ENCODE measurements at regions not wholly inside any gene's neighbourhood (a gene's known extent, or its start where the extent isn't known, plus 50 kb on each side); places are given as distances from the start of the nearest gene placed in this dataset.

DNA sequence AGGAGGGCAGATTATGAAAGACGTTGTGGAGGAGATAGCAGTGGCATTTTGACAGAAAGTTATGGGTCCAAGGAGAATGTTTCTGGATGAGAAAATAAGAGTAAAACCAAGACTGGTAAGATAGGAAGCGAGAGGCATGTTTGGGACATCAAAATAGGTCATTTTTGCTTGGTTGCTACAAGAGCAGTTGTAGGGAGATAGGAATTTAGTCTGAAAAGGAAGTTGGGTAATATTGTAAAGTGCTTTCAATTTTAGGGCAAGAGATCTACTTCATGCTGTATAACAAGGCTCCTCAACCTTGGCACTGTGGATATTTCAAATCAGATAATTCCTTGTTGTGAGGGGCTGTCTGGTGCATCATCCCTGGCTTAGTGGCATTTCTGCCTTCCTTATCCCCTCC is 118.0 kb upstream of the DPH6 start:
- DNase-seq, result no peak

DNA sequence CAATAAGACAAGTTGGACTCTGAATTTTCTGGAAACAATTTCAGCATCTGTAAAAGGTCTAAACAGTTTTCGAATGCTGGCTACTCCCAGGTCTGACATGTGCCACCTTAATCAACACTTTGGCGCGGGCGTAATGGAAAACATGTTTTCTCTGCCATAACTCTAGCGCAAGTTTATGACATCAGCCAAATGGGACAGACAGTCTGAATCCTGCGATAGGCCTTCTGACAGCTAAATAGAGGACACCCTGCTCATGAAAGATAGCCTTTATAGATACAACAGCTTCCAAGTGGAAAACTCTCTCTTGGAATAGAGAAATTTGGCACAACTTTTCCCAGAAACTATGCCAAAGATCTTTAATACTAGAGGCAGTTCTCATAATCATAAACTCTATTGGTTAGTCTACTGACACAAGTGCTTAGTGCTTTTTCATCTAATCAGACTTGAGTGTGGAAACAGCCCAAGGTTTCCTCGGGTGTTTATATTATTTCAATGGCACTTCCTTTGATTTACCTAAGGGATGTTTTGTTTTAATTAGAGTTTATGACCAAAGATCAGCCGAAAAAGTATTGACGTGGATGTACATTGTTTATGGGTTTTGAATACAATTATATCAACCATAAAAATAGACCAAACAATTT is 120.1 kb upstream of the DPH6 start:
- DNase-seq, result no peak

DNA sequence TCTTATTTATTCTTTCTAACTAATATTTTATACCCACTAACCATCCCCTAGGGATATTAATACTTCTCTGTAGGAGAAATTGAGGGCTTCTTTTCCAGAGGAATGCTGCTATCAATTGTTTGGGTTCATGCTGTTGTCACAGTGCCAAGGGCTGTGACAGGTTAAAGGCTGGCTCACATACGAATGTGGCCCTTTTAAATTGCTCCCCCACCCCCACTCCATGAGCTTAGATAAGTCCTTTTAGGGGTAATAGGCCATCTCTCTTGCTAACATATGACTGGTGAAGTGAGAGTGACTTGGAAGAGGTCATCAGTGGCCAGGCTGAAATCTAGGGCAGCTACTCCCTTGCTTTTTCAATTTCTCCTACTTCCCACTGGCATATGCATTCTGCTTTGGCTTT is 121.9 kb upstream of the DPH6 start:
- DNase-seq, result no peak

DNA sequence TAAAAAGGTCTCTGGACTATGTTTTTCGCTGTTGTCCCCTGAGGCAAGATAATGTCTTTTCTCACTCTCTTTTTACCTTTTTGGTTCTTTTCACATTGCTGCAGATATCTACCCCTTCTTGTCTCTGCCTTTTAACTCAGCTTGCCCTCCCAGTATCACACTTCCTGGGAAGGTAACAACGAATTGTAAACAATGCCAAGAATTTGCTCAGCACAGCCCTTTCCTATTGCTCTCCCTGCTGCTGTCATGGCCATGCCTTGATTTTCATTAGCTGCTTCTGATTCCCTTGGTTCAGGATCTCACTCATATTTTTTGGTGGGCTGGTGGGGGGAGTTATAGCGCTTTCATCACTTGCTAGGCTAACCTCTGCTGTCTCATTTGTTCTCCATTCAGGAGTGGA is 123.1 kb upstream of the DPH6 start:
- DNase-seq, result no peak

DNA sequence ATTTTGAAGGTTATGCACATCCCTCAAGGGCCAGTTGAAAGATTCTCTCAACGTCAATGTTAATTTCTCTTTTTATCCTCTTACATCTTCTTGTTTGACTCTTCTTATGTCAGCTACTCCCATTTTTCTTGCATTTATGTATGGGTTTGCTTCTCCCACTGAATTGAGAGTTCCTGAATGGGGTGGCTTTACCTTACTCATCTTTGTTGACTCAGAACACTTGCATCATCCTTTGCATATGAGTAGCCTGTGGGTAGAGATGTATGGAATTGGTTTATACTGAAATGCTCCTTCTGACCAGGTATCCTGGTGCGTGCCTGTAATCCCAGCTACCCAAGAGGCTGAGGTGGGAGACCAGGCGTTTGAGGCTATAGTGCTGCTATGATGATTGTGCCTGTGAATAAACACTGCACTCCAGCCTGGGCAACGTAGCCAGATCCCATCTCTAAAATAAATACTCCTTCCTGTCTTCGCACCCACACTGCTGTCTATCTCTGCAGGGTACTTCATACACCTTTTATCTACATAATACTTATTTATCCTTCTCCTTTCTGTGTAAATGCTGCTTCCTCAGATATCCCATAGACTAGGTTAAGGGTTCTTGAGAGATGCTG is 123.6 kb upstream of the DPH6 start:
- no peak for DNase-seq

DNA sequence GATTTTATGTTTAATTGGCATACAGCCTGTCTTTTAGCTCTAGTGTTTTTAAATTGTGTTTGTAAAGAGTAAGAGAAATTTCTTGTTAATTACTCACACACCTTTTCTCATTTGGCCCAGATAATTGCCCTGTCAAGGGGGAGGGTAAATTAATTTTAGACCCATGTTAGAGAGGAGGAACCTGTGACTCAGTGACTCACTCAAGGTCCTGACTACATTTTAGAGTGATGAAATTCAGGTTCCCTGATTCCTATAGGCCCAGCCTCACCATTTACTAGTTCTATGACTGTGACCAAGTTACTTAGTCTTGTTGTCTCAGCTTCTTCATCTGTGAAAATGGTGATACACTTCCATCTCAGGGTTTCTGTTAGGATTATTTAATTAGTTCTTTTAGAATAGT is 125.2 kb upstream of the DPH6 start:
- no peak for DNase-seq

DNA sequence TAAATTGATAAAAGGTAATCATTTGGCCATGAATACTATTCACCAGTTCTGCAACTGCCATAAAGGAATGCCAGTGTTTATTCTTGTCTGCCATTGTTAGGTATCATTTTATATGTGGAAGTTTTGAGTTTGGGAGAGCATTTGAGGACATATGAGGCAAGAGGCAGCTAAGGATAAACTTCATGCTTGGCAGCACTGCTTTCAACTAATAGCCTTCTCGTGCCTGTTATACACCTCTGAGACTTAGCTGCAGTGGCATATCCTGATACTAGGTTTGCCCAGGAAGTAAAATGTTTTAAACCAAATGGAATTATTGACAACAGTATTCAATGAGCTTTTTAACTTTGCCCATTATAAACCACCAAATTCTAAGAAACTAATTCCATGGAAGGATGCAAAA is 126.0 kb upstream of the DPH6 start:
- no peak for DNase-seq

DNA sequence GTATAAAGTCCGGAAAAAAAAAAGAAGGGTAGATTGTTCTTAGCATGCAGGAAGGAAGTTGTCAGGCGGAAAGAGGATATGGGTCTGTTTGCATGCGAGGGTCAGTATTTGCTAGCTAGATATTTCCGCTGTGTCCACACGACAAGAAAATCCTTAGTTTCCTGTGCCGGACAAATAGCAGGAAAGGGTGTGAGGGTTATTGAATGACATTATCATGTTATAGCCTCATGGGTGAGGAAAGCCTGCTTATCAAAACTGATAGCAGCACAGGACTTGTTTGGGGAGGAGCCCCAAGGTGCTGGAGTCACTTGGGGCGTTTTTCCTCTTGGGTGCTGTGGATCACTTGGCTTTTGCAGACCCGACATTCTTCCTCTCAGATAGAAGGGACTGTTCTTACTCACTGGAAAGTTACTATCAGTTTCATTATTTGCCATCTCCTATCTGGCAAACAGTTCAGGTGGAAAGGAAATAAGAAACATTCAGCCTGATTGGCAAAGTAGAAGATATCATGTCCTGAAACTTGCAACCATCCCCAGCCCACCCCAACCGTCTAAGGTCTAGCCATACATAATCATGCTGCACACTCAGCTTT is 127.2 kb upstream of the DPH6 start:
- no peak for DNase-seq

DNA sequence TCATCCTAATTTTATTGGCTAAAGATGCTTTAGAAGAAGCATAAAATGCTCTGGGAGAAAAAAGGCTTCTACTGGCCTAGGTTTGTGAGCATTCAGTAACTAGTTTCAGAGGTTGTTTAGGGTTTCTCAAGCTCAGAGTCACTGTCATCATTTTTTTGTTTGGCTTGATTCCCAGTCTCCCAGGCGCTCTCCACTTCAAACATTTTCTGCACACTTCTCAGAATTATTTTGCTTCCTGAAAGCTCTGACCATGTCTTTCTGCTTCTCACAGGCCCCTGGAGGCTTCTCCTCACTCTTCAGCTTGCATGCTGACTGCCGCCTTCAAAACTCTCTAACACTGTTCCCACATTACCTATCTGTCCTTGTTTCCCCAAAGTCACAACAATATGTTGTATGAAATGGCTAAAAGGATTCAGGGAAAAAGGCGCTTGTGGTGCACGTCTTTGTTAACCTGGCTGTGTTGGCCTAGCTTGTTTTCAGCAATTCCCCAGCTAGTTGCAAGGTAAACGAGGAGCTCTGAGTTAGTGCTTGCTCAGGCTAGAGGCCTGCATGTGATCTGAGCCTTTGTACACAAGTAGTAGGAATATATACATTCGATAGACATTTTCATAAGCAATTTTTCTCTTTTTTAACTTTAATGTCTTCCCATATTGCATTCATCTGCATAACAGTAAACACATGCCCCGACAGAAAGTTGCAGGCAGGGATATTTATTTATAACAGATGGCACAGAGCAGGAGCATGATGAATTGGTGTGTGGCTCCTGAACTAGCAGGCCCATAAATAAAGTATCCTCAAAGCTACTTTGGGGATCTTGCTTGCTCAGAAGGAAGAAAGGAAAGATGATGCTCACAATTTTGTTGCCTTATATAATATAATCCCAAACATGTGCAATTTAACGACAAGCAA is 129.2 kb upstream of the DPH6 start:
- no peak for DNase-seq

DNA sequence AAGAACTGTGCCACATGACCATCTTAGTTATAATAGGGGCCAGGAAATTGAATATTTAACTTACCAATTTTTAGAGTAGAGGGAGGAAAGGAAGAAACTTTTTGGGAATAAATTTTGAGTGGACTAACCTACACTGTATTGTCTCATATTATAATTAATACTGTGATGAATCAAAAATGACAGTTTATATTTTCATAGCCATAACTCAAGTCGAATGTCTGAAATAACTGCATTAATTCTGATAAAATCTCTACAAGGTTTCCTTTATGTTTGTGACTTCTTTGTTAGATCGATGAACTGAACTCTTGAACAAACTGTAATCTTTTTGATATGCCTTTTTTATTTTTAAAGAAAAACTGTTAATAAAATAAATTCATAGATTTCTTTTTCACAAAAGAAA is 132.8 kb upstream of the DPH6 start:
- DNase-seq, result no peak

DNA sequence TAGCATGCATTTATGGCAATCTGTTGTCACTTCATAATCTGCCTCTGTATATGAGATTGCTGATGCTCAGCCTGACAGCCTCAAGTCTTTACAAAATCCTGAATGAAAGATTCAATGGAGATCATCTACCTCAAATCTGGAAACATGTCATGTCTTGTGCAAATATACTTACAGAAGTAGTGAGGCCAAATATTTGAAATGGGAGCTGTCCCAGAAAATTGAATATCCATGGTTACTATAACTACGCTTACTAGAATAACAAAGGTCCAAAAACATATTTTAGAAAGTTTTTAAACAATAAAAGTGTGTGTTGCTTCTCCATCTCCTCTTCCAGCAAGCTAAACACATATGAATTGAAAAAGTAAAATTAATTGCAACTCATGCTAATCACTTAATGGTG is 133.2 kb upstream of the DPH6 start:
- DNase-seq, result no peak

DNA sequence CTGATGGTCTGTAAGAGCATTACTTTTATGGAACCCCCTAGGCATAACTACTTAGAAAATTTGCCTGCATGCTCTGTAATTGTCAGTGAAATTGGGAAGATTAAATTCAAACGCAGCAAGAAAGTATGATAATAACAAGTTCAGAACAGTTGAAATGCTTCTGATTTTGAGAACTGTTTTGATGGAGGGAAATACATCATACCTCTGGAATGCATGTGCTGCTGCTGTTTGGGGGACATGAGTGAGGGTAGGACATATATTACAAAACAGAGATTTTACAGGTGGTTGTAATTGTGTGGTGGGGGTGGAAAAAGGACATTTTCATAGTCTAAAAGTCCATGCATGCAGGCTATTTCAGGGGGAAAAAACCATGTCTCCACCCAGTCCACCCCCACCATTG is 135.0 kb upstream of the DPH6 start:
- no peak for DNase-seq

DNA sequence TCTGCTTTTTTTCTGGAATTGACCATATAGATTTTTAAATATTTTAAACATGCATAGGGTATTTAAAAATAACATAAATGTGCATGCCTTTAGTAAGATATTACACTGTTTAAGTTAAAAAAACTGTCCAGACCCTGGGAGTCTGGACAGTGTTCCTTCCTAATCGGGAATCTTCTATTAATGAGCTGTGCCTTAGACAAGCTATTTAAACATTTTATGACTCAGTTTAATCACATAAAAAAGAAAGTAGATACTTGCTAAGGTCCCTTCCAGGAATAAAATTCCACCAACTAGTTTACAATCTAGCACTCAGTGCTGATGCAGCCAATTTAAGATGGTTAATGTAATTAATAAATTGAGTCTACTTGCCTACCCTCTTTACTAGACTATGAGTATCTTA is 140.4 kb upstream of the DPH6 start:
- DNase-seq, result no peak

DNA sequence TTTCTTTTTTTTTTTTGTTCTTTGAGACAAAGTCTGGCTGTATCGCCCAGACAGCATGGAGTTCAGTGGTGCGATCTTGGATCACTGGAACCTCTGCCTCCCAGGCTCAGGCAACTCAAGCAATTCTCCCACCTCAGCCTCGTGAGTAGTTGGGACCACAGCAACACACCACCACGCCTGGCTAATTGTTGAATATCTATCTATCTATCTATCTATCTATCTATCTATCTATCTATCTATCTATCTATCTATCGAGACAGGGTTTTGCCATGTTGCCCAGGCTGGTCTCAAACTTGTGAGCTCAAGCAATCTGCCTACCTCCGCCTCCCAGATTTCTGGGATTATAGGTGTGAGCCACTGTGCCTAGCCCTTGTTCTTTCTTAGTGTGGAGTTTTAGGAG is 143.3 kb upstream of the DPH6 start:
- DNase-seq, result no peak

DNA sequence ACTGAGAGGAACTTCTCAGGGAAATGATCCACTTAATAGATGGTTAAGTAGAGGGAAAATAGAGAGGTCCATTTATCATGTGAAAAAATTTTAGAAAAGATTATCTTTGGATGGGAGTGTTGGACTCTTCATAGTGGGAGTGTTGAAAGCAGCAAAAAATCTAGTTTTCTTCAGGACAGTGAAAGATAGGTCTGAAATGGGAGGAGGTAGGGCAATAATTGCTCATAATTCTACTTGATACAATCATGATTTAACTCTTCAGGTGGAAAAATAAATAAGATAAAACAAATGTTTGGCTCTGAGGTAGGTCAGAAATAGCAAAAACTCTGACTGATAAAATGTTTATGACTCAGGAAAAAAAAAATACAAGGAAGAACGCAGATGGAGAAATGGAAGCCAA is 144.1 kb upstream of the DPH6 start:
- DNase-seq, result no peak

DNA sequence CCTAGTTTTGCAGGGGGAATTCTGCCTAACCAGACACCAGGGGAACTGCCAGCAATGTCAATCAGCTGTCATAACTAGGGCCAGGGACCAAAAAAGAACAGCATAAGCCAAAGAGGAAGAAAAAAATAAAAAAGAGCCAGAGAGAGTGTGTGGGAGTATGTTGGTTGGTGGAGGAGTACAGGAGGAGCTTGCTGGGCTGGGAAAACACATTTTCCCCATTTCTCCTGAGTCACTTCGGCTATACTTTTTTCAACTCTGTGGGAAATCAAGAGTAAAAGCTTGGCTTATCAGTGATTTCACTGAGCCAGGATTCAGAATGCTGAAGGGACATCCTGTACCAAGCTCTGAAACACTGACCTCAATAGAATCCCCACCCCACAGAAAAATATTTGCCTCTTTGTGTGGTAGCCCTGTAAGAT is 144.7 kb upstream of the DPH6 start:
- DNase-seq, result no peak

DNA sequence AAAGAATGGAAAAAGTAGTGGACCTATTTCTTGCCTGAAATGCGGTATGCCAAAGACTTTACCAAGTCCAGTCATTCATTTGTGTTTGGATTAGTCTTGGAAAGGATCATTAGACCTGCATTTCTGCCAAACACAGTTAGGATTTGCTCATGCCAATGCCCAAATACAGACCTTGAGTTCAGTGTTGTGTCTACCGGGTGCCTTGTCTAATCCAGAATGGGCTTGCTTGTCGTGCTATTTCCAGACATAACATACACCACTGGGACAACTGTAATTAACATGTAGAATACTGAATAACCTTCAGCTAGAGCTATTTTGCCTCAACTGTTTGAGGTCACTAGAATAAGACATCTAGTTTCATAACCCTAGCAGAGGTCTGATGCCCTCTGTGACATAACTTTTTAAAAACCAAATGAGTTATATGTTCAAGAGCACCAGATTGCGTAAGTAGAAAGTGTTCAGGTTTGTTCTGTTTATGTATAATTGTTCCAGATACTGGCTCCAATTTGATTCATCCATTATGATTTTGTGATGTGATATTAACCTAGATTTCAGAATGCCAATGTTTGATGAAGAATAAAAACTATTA is 145.3 kb upstream of the DPH6 start:
- no peak for DNase-seq

DNA sequence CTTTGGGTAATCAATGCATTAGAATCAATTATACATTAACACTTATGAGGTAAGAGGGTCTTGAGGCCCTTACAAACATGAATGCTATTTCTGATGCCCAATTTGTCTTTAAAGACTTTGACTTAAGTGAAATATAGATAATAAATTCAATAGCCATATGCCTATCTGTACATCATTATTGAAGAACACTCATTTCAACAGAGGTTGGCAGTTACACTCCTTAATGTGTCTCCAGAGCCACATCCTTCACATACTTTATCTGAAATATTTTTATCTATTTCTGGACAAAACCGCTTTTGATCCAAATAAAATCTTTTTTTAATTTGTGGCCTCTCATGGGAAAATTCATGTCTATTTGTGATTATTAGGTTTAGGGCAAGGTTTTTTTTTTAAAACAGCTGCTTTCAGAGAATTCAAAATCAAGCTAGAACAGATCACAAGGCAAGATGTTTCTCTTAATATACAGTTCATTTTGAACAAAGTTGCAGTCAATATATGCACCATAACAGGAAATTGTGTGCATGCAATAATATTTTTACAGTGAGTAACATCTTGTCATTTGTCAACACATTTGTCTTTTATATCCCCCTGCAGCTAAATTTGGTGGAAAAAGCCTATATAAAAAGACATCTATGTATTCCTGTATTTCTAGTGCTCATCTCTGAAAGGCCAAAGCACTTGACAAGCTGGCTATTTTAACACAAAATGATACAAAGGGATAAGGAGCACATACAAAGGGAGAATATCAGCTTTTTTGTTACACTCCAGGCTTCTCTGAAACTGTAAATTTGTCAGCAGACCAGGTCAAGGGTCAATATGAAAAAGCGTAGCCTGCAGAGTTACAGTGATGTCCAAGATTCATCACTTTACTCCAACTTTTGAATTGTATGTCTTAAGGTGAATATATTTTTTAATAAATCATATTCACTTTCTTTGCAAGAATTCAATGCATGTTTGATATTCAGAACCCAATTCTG is 146.2 kb upstream of the DPH6 start:
- DNase-seq, result no peak

DNA sequence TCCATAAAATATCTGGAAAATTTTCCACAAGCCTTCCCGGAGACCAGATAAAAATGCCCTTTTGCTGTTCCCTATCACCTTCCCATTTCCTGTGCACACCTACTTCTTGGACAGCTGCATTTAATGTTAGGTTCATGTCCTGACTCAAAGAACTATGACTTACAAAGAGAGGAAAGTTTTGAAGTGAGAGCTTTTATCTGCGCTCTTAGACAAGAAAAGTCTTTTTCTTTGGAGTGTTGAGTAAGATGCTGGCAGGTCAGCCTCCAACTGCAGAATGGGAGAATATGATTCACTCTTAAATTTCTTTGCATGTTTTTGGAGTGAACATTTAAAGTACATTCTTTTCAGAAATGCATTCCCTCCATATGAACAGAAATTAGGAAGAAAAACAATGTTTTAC is 147.3 kb upstream of the DPH6 start:
- no peak for DNase-seq

DNA sequence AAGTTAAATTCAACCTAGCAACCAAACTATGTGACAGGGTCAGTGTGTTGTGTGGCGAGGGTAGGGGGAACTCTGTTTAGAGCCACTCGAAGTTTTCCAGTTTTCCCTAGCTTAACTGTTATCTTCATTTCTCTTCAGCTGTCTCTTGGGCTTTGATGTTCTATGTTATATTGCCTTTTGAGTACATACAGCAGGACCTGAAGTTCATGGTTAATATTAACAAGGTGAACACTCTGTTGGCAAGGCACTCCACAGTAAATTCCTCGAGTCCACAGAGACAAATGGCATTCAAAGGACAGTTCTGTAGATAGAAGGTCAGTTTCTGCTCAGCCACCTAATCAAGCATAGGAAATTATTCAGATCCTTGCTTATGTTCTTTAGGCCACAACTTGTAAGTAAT is 147.9 kb upstream of the DPH6 start:
- no peak for DNase-seq

DNA sequence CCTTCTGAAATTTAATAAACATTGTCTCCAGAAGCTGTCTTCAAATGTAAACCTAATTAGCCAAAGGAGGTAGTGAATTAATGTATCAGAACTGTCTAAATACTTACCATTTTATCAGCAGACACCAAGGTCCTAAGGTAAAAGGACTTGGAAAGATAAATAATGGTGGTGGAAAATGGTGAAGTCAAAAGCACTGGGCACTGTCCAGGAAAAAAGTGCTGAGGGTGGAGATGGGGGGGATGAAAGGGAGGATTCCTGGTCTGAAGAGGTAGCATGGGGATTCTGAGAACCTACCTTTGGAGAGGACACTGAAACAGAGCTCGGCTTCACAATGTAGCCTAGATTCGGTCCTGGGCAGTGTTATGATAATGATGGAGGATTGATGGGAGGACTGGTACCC is 149.0 kb upstream of the DPH6 start:
- DNase-seq, result no peak

DNA sequence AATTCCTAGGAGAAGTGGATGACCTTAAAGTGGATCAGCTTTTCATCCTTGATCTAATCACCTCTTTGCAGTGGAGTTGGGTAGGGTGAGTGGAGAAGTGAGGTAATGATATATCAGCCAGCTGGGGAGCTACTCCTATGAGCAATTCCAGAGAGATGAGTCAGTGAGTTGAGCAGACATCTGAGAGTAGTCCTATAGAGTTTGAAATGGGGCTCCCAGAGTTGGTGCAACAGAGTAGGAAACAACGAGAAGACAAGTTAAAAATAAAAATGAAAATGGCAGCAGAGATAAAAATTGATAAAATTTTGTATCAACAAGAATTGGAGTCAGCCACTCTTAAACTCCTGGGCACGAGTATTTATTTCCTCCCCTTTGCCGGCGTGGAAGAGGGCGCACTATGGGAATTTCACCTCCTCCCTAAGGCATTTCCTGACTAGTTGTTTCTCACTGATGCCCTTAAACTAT is 150.8 kb upstream of the DPH6 start:
- DNase-seq, result no peak
